GM19239 (cell line): ENCODE measurements at regions not wholly inside any gene's neighbourhood (a gene's known extent, or its start where the extent isn't known, plus 50 kb on each side); places are given as distances from the start of the nearest gene placed in this dataset.
"Not testable (repeated sequence)": the region's sequence is repeated elsewhere in the genome, so short reads cannot be mapped to it uniquely, and the experiment has no call there.

ENCODE experiments used
- DNase-seq: peaks from one replicate; pipeline ENCODE4 v3.0.0; 2011; ENCODE audit warnings: low spot score; ENCODE audit not compliant: insufficient read length
- FAIRE-seq: peaks from 2 replicates; lab custom pipeline; 2011; peaks lifted over from hg19 to GRCh38; lab: Jason Lieb, UNC

DNA sequence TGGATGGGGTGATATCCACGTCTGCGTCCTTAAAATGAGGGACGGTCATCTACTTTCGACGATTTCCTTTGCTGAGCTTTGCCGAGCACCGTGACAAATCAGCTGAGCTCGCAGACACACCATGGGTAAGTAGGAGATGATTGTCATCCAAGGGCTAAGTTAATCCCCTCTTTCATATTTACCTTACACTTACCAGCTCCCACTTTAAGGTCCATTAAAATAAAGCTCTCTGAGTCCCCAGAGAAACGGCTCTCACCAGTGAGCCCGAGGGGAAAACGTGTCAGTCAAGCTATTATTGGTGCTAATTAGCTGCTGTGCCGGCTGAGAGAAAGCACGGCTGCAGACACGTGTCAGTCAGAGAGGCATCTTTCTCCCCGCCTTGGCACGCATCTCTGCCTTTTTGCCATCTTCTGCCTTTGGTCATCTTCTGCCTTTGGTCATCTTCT, 72.2 kb downstream of the CRLF2 start:
- FAIRE-seq = no peak

DNA sequence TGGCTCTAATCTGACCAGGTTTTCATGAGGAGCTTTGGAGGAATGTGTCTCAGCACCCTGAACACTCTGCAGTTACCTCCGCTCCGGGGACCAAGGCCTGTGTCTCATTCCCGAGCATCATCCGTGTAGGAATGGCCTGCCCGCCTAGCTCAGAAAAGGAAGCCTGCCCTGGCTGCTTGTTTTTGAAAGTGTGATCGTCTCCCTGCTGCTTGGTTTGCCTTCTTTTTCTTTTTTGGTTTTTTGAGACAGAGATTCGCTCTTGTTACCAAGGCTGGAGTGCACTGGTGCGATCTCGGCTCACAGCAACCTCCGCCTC, 73.3 kb downstream of the CRLF2 start:
- FAIRE-seq = no peak
- DNase-seq = no peak

More for the DNA sequence above, 72.2 kb downstream of the CRLF2 start:
- no peak for DNase-seq

DNA sequence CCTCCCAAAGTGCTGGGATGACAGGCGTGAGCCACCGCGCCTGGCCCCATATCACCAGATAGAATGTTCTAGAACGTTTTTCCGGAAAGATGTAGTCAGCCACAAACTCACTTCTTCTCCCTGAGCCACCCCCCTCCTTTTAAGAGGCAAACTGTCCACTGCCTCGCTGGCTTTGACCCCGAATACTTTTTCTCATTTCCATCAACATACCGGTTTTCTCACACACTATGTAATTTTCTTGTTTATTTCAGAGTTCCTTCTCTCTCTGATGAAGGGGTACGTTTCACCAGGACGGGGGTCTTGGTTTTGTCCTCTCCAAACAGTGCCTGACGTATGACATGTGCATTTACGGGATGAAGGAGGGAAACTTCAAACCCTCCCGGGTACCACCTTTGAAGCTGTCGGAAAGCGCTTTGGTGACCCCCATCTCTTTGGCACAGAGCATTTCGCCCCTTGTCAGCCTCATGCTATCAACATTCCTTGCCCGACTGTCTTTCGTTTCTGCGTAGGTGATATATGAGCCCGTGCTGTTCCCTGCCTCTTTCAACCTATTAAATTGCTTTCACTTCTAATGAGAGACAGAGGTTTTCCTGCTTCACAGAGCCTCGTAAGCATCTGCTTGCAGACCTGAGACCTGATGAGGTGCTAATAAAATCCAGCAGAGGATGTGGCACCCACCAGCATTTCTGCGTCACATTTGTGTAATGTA, 73.8 kb downstream of the CRLF2 start:
- DNase-seq (no peak), FAIRE-seq (no peak)

DNA sequence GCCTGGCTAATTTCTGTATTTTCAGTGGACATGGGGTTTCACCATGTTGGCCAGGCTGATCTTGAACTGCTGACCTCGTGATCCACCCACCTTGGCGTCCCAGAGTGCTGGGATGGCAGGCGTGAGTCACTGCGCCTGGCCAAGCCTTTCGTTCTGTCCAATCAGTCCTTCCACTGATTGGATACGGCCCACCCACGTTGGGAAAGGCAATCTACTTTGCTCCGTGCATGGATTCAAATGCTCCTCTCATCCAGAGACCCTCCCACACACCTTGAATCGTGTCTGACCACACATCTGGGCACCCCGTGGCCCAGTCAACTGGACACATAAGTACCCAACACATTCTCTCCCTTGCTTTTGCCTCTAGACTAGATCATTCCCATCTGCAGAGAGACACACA, 74.9 kb downstream of the CRLF2 start:
- FAIRE-seq (no peak), DNase-seq (no peak)

DNA sequence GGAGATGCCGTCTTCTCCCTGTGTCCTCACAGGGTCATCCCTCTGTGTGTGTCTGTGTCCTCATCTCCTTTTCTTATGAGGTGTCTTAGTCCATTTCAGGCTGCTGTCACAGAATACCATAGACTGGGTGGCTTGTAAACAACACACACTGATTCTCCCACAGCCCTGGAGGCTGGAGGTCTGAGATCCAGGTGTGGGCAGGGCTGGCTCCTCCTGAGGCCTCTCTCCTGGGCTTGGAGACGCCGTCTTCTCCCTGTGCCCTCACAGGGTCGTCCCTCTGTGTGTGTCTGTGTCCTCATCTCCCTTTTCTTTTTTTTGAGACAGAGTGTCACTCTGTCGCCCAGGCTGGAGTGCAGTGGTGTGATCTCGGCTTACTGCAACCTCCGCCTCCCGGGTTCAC, 75.9 kb downstream of the CRLF2 start:
- not testable (repeated sequence) for DNase-seq, FAIRE-seq

DNA sequence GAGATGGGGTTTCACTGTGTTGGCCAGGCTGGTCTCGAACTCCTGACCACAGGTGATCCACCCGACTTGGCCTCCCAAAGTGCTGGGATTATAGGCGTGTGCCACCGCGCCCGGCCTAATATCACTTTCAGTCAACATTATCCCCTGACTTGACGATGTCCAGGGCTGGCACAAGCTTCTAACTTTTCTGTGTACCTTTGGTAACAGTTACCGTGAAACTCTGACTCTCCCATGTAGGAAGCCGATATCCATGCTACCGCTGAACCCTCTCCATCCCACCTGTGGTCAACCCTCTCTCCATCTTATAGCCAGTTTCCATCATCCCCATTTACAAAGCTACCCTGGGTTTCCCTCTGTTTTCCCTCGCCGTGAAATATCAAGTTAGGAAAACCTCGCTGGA, 77.5 kb downstream of the CRLF2 start:
- no peak for FAIRE-seq
- no peak for DNase-seq

DNA sequence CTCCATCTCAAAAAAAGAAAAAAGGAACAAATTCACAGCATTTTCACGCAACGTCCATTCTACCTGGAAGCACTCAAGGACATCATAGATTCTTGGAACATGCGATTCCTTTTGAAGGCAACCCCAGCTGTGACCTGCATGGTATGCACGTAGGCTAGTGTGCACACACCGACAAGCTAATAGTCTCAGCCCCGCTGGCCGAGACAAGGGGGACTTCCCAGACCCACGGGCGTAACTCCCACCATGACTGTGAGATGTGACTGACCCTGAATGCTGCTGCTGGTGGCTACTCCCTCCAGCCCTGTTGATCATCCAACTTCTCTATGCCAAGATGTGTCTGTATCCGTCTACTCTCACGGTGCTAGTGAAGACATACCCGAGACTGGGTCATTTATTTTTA, 78.3 kb downstream of the CRLF2 start:
- FAIRE-seq (no peak), DNase-seq (no peak)

DNA sequence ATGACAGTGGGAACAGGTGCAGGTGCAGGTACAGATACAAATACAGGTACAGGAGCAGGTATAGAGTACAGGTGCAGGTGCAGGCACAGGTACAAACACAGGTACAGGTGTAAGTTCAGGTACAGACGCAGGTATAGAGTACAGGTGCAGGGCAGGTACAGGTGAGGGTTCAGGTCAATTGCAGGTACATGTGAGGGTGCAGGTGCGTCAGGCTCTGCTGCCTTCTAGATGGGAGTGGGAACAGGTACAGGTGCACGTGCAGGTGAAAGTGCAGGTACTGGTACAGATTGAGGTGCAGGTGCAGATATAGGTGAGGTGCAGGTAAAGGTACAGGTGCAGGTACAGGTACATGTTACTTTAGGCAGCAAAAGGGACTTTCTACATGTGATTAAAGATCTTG, 85.7 kb downstream of the CRLF2 start:
- DNase-seq (no peak), FAIRE-seq (no peak)

DNA sequence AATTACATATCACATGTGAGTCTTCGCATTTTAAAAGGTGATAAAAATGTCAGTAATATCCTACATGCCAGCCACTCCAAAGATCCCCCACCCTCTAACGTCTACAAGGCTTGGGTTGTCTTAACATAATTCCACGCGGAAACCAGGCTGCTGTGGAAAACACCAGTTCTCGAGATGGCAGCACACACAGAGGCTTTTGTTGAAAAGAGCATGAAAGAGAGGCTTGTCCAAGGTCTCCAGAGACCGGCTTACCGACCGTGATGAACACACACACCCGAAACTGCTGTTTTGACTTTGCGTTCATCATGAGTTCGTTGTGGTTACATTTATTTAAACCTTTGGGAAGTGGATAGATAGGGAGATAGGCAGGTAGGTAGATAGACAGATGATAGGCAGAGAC, 87.9 kb downstream of the CRLF2 start:
- FAIRE-seq (no peak), DNase-seq (no peak)

DNA sequence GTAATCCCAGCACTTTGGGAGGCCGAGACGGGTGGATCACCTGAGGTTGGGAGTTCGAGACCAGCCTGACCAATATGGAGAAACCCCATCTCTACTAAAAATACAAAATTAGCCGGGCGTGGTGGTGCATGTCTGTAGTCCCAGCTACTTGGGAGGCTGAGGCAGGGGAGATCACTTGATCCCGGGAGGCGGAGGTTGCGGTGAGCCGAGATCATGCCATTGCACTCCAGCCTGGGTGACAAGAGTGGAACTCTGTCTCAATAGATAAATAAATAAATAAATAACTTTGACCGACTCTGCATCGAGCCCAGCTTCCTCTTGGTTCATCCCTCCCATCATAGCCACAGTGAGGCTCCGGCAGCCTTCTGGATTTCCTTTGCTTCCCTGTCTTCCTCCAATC, 89.6 kb downstream of the CRLF2 start:
- FAIRE-seq, DNase-seq: not testable (repeated sequence)

DNA sequence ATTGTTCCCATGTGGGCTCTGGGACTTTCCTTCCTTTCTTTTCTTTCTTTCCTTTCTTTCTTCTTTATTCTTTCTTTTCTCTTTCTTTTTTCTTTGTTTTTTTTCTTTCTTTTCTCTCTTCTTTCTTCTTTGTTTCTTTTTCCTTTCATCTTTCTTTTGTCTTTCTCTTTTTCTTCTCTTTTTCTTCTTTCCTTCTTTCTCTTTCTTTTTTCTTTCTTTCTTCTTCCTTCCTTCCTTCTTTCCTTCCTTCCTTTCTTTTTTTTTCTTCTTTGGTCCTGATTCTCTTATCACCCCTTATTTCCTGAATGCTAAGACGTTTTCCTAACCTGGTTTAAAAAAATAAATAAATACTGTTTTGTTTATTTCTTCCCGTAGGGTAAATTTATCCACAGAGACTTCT, 93.2 kb downstream of the CRLF2 start:
- FAIRE-seq (no peak), DNase-seq (no peak)

DNA sequence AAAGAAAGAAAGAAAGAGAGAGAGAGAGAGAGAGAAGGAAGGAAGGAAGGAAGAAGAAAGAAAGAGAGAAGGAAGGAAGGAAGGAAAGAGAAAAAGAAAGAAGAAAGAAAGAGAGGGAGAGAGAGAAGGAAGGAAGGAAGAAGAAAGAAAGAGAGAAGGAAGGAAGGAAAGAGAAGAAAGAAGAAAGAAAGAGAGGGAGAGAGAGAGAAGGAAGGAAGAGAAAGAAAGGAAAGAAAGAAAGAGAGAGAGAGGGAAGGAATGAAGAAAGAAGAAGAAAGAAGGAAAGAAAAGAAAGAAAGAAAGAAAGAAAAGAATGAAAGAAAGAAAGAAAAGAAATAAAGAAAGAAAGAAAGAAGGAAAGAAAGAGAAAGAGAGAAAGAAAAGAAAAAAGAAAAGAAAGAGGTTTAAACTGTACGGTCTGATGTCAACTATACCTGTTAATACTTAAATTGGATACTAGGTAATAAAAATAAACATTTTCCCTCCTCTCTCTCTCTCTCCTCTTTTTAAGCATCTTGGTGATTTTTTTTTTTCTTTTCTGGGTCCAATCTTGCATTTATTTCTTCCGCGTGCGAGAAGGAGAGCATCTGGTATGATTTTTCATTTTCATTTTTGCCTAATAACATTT, 93.8 kb downstream of the CRLF2 start:
- FAIRE-seq (no peak), DNase-seq (no peak)

DNA sequence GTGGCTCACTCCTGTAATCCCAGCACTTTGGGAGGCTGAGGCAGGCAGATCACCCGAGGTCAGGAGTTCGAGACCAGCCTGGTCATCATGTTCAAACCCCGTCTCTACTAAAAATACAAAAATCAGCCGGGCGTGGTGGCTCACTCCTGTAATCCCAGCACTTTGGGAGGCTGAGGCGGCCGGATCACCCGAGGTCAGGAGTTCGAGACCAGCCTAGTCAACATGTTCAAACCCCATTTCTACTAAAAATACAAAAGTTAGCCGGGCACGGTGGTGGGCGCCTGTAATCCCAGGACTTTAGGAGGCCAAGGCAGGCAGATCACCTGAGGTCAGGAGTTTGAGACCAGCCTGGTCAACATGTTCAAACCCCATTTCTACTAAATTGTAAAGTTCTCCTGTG, 97.0 kb downstream of the CRLF2 start:
- not testable (repeated sequence) for FAIRE-seq, DNase-seq

DNA sequence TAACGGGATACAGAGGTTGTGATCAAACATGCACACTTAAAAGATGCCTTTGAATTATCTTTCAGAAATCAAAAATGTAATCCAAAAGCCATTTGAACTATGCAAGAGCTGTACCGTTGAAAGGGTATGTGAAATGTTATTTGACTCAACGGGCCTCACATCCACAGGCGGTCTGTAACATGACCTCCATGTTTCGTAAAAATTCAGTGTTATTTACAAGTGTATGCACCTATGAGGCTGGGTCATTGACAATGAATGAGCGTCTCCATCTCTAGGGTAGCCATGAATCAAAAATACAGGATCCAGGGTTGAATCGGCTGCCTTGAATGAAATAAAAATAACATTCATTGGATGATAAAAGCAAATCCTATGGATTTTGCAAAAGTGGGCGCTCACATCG, 100.1 kb downstream of the CRLF2 start:
- no peak for FAIRE-seq
- no peak for DNase-seq

DNA sequence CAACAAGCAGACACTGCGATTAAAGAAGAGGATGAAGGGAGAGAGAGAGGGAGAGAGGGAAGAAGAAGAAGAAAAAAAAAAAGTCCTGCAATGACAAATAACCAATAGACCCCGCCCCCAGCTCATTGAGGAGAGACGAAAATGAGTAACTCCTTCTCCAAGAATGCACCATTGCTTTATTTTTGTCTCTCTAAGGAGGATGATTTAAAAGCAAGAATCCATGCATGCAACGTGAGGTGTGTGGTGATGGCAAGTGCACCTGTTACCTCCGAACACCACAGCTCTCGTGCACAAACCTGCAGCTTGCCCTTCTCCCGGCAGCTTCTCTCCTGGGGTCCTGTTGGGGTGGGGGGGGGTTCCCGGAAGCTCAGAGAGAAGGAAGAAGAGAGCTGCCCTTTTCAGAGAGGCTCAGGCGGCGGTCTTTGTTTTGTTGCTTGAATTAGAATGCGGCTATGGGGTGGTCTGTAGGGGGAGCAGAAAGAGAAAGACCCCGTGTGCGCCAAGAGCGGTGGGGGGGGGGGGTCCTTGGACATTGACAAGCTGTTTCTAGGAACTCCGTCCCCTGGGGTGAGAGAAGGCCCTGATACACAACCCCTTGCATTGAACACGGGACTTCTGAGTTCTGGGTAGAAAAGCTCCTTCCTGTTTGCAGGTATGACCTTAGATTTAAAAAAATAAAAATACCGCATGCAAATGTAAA, 100.7 kb downstream of the CRLF2 start:
- FAIRE-seq = no peak
- DNase-seq = no peak

DNA sequence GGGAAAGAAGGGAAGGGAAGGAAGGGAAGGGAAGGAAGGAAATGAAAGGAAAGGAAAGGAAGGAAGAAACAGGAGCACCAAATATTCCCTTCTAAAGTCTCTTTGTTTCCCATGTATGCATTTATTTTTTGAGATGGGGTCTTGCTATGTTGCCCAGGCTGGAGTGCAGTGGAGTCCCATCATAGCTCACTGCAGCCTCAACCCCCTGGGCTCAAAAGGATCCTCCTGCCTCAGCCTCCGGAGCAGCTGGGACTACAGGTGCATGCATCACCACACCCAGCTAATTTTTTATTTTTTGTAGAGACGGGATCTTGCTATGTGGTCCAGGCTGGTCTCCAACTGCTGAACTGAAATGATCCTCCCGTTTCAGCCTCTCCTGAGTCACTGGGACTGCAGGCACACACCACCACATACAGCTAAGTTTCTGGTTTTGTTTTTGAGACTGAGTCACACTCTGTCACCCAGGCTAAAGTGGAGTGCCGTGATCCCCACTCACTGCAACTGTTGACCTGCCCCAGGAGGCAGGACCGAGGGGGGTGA, 102.8 kb downstream of the CRLF2 start:
- FAIRE-seq (no peak), DNase-seq (no peak)

DNA sequence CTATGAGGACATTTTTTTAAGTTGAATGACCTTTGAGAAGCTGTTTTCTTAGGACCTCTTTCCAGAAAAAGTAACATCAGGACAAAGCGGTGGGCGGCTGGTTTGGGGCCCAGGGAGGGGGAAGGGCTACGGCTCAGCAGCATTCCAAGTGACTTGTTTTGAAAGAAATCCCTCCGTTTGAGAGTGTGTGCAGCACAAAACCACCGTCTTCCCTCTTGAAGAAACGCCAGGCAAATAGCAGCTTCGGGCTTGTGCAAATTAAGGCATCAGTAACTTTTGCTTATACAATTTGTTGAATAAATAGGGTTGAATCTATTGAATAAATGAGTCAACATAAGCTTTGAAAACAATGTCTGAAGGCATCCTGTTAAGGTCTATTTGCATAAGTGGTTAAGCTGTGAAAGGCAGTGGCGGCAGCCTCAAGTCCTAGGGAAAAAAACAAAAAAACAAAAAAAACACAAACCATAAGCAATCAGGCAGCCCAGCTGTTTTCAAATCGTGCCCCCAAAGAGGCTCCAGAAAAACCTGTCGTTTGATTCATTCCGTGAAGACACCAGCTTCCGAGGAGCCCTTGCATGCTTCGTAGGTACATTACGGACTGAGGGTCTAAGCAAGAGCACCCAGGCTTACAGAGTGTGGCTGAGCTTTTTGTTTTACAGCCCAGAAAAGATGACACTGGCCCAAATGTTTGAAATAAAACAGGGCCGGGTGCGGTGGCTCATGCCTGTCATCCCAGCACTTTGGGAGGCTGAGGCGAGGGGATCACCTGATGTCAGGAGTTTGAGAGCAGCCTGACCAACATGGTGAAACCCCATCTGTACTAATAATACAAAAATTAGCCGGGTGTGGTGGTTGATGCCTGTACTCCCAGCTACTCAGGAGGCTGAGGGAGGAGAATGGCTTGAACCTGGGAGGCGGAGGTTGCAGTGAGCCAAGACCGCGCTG, 103.7 kb downstream of the CRLF2 start:
- no peak for FAIRE-seq
- no peak for DNase-seq

DNA sequence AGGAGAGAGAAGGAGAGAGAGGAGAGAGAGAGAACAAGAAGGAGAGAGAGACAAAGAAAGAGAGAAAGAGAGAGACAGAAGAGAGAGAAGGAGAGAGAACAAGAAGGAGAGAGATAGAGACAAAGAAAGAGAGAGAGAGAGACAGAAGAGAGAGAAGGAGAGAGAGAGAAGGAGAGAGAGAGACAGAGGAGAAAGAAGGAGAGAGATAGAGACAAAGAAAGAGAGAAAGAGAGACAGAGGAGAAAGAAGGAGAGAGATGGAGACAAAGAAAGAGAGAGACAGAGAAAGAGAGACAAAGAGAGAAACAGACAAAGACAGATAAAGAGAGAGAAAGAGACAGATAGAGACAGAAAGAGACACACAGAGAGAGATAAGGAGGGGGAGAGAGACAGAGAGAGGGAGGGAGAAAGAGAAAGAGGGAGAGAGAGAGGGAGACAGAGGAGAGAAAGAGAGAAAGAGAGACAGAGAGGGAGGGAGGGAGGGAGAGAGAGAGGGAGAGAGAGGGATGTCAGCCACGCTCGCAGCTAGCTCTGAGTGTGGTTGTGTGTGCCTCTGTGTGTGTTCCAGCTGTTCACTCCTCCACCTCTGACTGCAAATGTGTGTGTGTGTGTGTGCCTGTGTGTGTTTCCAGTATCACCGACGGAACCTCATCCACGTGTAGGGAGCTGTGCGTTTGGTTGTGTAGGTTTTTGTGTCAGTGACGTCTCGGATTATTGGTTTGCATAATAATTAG, 105.8 kb downstream of the CRLF2 start:
- FAIRE-seq (no peak), DNase-seq (no peak)

DNA sequence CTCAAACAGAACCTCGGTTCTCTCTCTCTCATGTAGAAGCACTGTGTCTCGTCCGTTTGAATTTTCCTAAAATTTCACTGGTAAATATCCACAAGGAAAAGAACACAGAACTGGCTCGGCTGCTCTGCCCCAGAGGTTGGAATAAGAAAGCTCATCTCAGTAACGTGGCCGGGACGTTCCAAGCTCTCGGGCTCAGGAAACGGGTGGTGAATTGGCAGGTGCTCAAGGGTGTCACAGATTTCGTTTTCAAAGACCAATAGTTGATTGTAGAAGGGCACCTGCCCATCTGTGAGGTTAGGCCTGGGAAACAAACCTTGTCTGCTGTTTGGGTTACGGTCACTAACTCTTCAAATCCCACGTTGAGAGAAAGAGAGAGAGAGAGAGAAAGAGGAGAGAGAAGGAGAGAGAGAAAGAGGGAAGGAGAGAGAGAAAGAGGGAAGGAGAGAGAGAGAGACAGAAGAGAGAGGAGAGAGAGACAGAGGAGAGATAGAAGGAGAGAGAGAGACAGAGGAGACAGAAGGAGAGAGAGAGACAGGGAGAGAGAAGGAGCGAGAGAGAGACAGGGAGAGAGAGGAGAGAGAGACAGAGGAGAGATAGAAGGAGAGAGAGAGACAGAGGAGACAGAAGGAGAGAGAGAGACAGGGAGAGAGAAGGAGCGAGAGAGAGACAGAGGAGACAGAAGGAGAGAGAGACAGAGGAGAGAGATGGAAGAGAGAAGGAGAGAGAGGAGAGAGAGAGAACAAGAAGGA, 106.6 kb downstream of the CRLF2 start:
- no peak for FAIRE-seq
- no peak for DNase-seq
